ENCODE measurements at regions not wholly inside any gene's neighbourhood (a gene's known extent, or its start where the extent isn't known, plus 50 kb on each side); places are given as distances from the start of the nearest gene placed in this dataset.
"Not testable (repeated sequence)": the region's sequence is repeated elsewhere in the genome, so short reads cannot be mapped to it uniquely, and the experiment has no call there.

GRCh38 chr2:115942800-115943199 lies 1500.4 kb downstream of the DPP10 start:
- H3K9me3 Mint-ChIP-seq, result no peaks in the 10 kb centered on the region
- peaks cover 2% of the 10 kb centered on the region for H3K27me3 Mint-ChIP-seq (ENCODE audit: low read depth)
- H3K36me3 Mint-ChIP-seq (ENCODE audit: low read depth), result no peaks in the 10 kb centered on the region
- no peak overlapping the region for H3K27ac Mint-ChIP-seq (ENCODE audit: unreplicated experiment)
- no peak for DNase-seq (ENCODE audit: low read depth, low spot score)
- no peak overlapping the region for H3K4me3 Mint-ChIP-seq
- peaks cover 5% of the 10 kb centered on the region for H3K4me1 Mint-ChIP-seq
- no peak for TF ChIP-seq CTCF (conservative IDR thresholded peaks at IDR 0.05)

- H3K4me1 Mint-ChIP-seq, result peaks cover 5% of the 10 kb centered on the region
- H3K4me3 Mint-ChIP-seq, result no peak overlapping the region
- H3K27ac Mint-ChIP-seq (ENCODE audit: unreplicated experiment), result no peak overlapping the region
- no peak for TF ChIP-seq CTCF (conservative IDR thresholded peaks at IDR 0.05)
- peaks cover 5% of the 10 kb centered on the region for H3K9me3 Mint-ChIP-seq
- no peaks in the 10 kb centered on the region for H3K36me3 Mint-ChIP-seq (ENCODE audit: low read depth)
- H3K27me3 Mint-ChIP-seq (ENCODE audit: low read depth), result no peaks in the 10 kb centered on the region
- no peak for DNase-seq (ENCODE audit: low read depth, low spot score)
Measured at GRCh38 chr2:115946341-115946740, 1503.9 kb downstream of the DPP10 start.

DNA sequence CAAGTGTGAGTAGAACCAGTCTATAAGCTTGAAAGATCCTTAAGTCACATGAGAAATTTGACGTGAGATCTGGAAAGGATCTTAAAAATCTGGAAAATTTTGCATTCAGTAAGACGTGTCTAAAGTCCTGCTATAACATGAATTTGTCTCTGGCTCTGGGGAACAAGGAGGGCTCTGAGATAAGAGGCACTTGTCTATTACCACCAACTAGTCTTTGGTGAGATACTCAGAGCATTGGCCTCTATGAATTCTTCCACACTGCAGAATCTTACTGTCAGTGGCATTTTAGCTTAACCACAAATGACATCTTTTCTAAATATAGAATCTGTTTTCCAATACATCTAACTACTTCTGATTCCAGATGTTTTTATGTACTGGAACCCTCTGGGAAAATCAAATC lies 1504.5 kb downstream of the DPP10 start:
- H3K4me3 Mint-ChIP-seq, result no peak overlapping the region
- DNase-seq (ENCODE audit: low read depth, low spot score), result no peak
- no peak for TF ChIP-seq CTCF (conservative IDR thresholded peaks at IDR 0.05)
- H3K27ac Mint-ChIP-seq (ENCODE audit: unreplicated experiment), result no peak overlapping the region
- H3K4me1 Mint-ChIP-seq, result peaks cover 5% of the 10 kb centered on the region
- H3K27me3 Mint-ChIP-seq (ENCODE audit: low read depth), result no peaks in the 10 kb centered on the region
- H3K36me3 Mint-ChIP-seq (ENCODE audit: low read depth), result no peaks in the 10 kb centered on the region
- peaks cover 5% of the 10 kb centered on the region for H3K9me3 Mint-ChIP-seq

- H3K36me3 Mint-ChIP-seq (ENCODE audit: low read depth), result peaks cover under 1% of the 10 kb centered on the region
- TF ChIP-seq CTCF (conservative IDR thresholded peaks at IDR 0.05), result no peak
- no peaks in the 10 kb centered on the region for H3K4me1 Mint-ChIP-seq
- H3K9me3 Mint-ChIP-seq, result peaks cover 10% of the 10 kb centered on the region
- no peak overlapping the region for H3K4me3 Mint-ChIP-seq
- DNase-seq (ENCODE audit: low read depth, low spot score), result no peak
- no peaks in the 10 kb centered on the region for H3K27me3 Mint-ChIP-seq (ENCODE audit: low read depth)
- no peak overlapping the region for H3K27ac Mint-ChIP-seq (ENCODE audit: unreplicated experiment)
Measured at GRCh38 chr2:115976916-115977315, 1534.5 kb downstream of the DPP10 start.

- no peaks in the 10 kb centered on the region for H3K36me3 Mint-ChIP-seq (ENCODE audit: low read depth)
- no peak overlapping the region for H3K4me3 Mint-ChIP-seq
- H3K9me3 Mint-ChIP-seq, result peaks cover 10% of the 10 kb centered on the region
- TF ChIP-seq CTCF (conservative IDR thresholded peaks at IDR 0.05), result no peak
- H3K4me1 Mint-ChIP-seq, result peaks cover 8% of the 10 kb centered on the region
- no peak for DNase-seq (ENCODE audit: low read depth, low spot score)
- H3K27me3 Mint-ChIP-seq (ENCODE audit: low read depth), result no peaks in the 10 kb centered on the region
- H3K27ac Mint-ChIP-seq (ENCODE audit: unreplicated experiment), result no peak overlapping the region
Measured at GRCh38 chr2:115999039-115999438, 1556.6 kb downstream of the DPP10 start.

DNA sequence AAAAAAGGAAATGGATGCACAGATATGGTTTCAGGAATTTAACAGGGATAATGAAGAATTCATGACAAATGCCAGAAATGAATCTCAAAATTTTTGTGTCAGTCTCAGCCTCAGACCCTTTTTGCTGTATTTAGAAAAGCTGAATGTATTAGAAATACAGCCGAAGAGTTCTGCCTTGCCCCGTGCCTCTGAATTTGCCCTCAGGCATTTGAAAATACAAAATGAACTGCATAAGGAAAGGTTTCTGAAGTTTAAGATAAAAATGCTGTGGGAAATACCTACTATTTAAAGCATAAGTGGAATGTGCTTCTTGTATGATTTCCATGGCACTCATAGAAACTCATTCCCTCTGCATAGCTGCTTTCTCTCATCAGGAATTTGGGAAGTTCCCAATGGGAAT lies 1580.6 kb downstream of the DPP10 start:
- no peaks in the 10 kb centered on the region for H3K36me3 Mint-ChIP-seq (ENCODE audit: low read depth)

DNA sequence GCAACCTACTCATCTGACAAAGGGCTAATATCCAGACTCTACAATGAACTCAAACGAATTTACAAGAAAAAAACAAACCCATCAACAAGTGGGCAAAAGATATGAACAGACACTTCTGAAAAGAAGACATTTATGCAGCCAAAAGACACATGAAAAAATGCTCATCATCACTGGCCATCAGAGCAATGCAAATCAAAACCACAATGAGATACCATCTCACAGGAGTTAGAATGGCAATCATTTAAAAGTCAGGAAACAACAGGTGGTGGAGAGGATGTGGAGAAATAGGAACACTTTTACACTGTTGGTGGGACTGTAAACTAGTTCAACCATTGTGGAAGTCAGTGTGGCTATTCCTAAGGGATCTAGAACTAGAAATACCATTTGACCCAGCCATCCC lies 1596.3 kb downstream of the DPP10 start:
- H3K27ac Mint-ChIP-seq (ENCODE audit: unreplicated experiment); H3K27me3 Mint-ChIP-seq (ENCODE audit: low read depth); DNase-seq (ENCODE audit: low read depth, low spot score); H3K36me3 Mint-ChIP-seq (ENCODE audit: low read depth); H3K4me3 Mint-ChIP-seq; H3K9me3 Mint-ChIP-seq; H3K4me1 Mint-ChIP-seq: not testable (repeated sequence)

More for the DNA sequence above, 1580.6 kb downstream of the DPP10 start:
- DNase-seq (ENCODE audit: low read depth, low spot score), result no peak
- Mint-ChIP-seq H3K4me1 (no peaks in the 10 kb centered on the region), H3K4me3 (no peak overlapping the region), H3K9me3 (no peaks in the 10 kb centered on the region), H3K27me3 (ENCODE audit: low read depth) (no peaks in the 10 kb centered on the region), H3K27ac (ENCODE audit: unreplicated experiment) (no peak overlapping the region)
- TF ChIP-seq CTCF (conservative IDR thresholded peaks at IDR 0.05), result no peak
